B cell (primary cell): ENCODE measurements at regions not wholly inside any gene's neighbourhood (a gene's known extent, or its start where the extent isn't known, plus 50 kb on each side); places are given as distances from the start of the nearest gene placed in this dataset.
"Not testable (repeated sequence)": the region's sequence is repeated elsewhere in the genome, so short reads cannot be mapped to it uniquely, and the experiment has no call there.

Source experiments
- ATAC-seq: fragments of 200-7000 bp; cut with Tn5 transposase; one replicate; pipeline ENCODE4 v1.10.0; 2021; ENCODE audit warnings: low read depth, mild to moderate bottlenecking, moderate number of reproducible peaks, moderate library complexity
- CTCF ChIA-PET: fragments of 350-600 bp; sonication (Branson Sonifier 250); formaldehyde crosslinking; loops from one replicate; lab custom pipeline; 2021; ENCODE audit warnings: antibody characterized with exemption, inconsistent platforms; lab: Charles Lee
- POLR2A ChIA-PET: fragments of 350-600 bp; sonication (Branson Sonifier 250); formaldehyde crosslinking; loops from one replicate; lab custom pipeline; 2021; ENCODE audit warnings: antibody characterized with exemption; lab: Charles Lee
- DNase-seq: peaks from one replicate; pipeline ENCODE4 v3.0.0; 2013
- H2AFZ ChIP-seq: 2 replicates; pipeline ENCODE4 v1.6.1; 2012; ENCODE audit warnings: mild to moderate bottlenecking, low read depth, low read length; ENCODE audit not compliant: insufficient read depth, poor library complexity, severe bottlenecking
- H3K27ac ChIP-seq, 2 donors: 1 replicate in 1 of 2; 2 replicates in 1 of 2; pipeline ENCODE4 v1.5.1; 2012 to 2013; ENCODE audit warnings: low read length in 2 of 2, mild to moderate bottlenecking in 2 of 2, moderate library complexity in 1 of 2
- H3K27me3 ChIP-seq, 4 experiments: fragments of 200-600 bp in 1 of 4; sonication (generic) in 1 of 4; replicated peaks in 1 of 4; 1 replicate in 2 of 4; 2 replicates in 2 of 4; pipeline versions ENCODE4 v1.6.1 to v1.7.0; 2013 to 2016; ENCODE audit warnings: low read length in 3 of 4, mild to moderate bottlenecking in 2 of 4, mixed read lengths in 1 of 4, moderate library complexity in 1 of 4; ENCODE audit not compliant: insufficient read depth in 4 of 4, control insufficient read depth in 3 of 4; ENCODE audit errors: control extremely low read depth in 1 of 4
- H3K36me3 ChIP-seq, 2 experiments: replicated peaks in 1 of 2; 1 replicate in 1 of 2; 2 replicates in 1 of 2; pipeline versions ENCODE4 v1.6.1 to v1.7.1; 2013; ENCODE audit warnings: low read length in 1 of 2; ENCODE audit not compliant: insufficient read depth in 2 of 2, control insufficient read depth in 1 of 2; ENCODE audit errors: control extremely low read depth in 1 of 2, extremely low read depth in 1 of 2
- H3K4me1 ChIP-seq, 2 donors: fragments of 200-600 bp in 1 of 2; sonication (generic) in 1 of 2; 1 replicate in 1 of 2; 2 replicates in 1 of 2; pipeline versions ENCODE4 v1.5.1 to v1.6.1; 2013 to 2017; ENCODE audit warnings: low read length in 2 of 2; ENCODE audit not compliant: control insufficient read depth in 2 of 2, insufficient read depth in 2 of 2
- H3K4me2 ChIP-seq: replicated peaks from 2 replicates; pipeline ENCODE3; 2012; ENCODE audit warnings: mild to moderate bottlenecking, low read depth, low read length; ENCODE audit not compliant: poor library complexity, severe bottlenecking
- H3K4me3 ChIP-seq, 5 experiments: fragments of 200-600 bp in 1 of 5; sonication (generic) in 1 of 5; 1 replicate in 3 of 5; 2 replicates in 2 of 5; pipeline versions ENCODE4 v1.5.1 to v1.7.0; 2011 to 2016; ENCODE audit warnings: low read length in 4 of 5, mild to moderate bottlenecking in 4 of 5, low read depth in 2 of 5, control low read depth in 1 of 5, moderate library complexity in 1 of 5; ENCODE audit not compliant: insufficient read depth in 1 of 5; ENCODE audit errors: control extremely low read depth in 1 of 5, extremely low read depth in 1 of 5
- H3K79me2 ChIP-seq: fragments of 200-600 bp; sonication (generic); one replicate; pipeline ENCODE4 v1.6.0; 2016; ENCODE audit warnings: low read length; ENCODE audit not compliant: control insufficient read depth, insufficient read depth
- H3K9ac ChIP-seq: fragments of 200-600 bp; sonication (generic); 2 replicates; pipeline ENCODE4 v1.6.1; 2017; ENCODE audit warnings: mild to moderate bottlenecking, low read length, moderate library complexity
- H3K9me3 ChIP-seq, 3 donors: one replicate each; pipeline versions ENCODE4 v1.6.1 to v1.7.1; 2013; ENCODE audit warnings: low read length in 2 of 3; ENCODE audit not compliant: control insufficient read depth in 2 of 3, insufficient read depth in 1 of 3; ENCODE audit errors: control extremely low read depth in 1 of 3
- H4K20me1 ChIP-seq: 2 replicates; pipeline ENCODE4 v1.6.0; 2012; ENCODE audit warnings: mild to moderate bottlenecking, low read length; ENCODE audit not compliant: insufficient read depth, control insufficient read depth, poor library complexity, severe bottlenecking
- H3K27ac Mint-ChIP-seq: one replicate; pipeline ENCODE4 v1.8.0; 2021; ENCODE audit warnings: mixed read lengths
- H3K27me3 Mint-ChIP-seq: one replicate; pipeline ENCODE4 v1.8.0; 2021; ENCODE audit warnings: mixed read lengths
- H3K4me1 Mint-ChIP-seq: one replicate; pipeline ENCODE4 v1.8.0; 2021; ENCODE audit warnings: mixed read lengths
- H3K4me3 Mint-ChIP-seq: one replicate; pipeline ENCODE4 v1.8.0; 2021; ENCODE audit warnings: mixed read lengths
- H3K9me3 Mint-ChIP-seq: one replicate; pipeline ENCODE4 v1.8.0; 2022; ENCODE audit warnings: mixed read lengths; ENCODE audit not compliant: insufficient read depth
- CTCF ChIP-seq: fragments of 200-600 bp; IDR thresholded peaks from one replicate; pipeline ENCODE4 v1.8.0; 2022; ENCODE audit warnings: antibody characterized with exemption, mild to moderate bottlenecking
- EZH2 ChIP-seq: IDR thresholded peaks from 2 replicates; pipeline ENCODE4 v1.6.1; 2012; ENCODE audit warnings: borderline replicate concordance, low read depth, mild to moderate bottlenecking, moderate library complexity, low read length; ENCODE audit not compliant: insufficient read depth, poor library complexity, severe bottlenecking
- WGBS: methylation state at CpG from one replicate; pipeline ENCODE4 v1.1.5; 2013; ENCODE audit warnings: missing lambda C conversion rate; ENCODE audit not compliant: insufficient coverage; 5-methylcytosine and 5-hydroxymethylcytosine counted together
- intact Hi-C: fragments of 100-400 bp; cut with micrococcal nuclease; formaldehyde crosslinking; loops from one replicate; pipeline ENCODE4 v1.10.0; 2022

DNA sequence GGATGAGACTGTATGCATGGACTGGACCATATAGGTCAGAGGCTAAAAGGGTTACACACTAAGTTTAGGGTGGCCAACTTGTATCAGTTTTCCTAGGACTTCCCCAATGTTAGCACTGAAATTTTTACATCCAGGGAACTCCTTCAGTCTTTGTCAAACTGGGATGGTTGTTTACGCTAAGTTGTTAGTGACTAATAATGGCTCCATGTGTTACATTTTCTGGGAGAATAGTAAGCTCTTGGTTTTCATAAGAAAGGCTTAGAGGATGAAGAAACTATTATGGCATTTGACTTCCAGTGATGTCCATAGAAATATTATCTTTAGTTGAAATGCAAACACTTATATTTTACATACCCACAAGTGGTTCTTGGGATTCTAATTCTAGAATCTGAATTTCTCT lies 57.9 kb upstream of the ST3GAL6 start:
- no peak for DNase-seq
- no peaks in the 10 kb centered on the region for H3K9me3 Mint-ChIP-seq
- peaks cover 1% of the 10 kb centered on the region for H3K4me1 Mint-ChIP-seq
- ChIA-PET POLR2A (no interaction called here), CTCF (no interaction called here)
- no peak overlapping the region for H3K4me3 Mint-ChIP-seq
- Histone ChIP-seq H3K36me3 (no peaks in the 10 kb centered on the region), H3K9me3 (no peaks in the 10 kb centered on the region), H3K4me3 (no peak overlapping the region), H4K20me1 (no peaks in the 10 kb centered on the region), H3K4me1 (no peaks in the 10 kb centered on the region), H2AFZ (no peak overlapping the region), H3K79me2 (no peaks in the 10 kb centered on the region), H3K4me2 (no peak overlapping the region), H3K9ac (no peak overlapping the region), H3K27me3 (no peaks in the 10 kb centered on the region), H3K27ac (no peak overlapping the region)
- ATAC-seq = no peak
- intact Hi-C loops = no loop called here
- no CpG with 5 or more reads among the region's 1 CpG for WGBS
- TF ChIP-seq EZH2 = no peak
- no peak for TF ChIP-seq CTCF
- H3K27me3 Mint-ChIP-seq = peaks cover 4% of the 10 kb centered on the region
- no peak overlapping the region for H3K27ac Mint-ChIP-seq

- no peaks in the 10 kb centered on the region for H4K20me1 ChIP-seq
- Mint-ChIP-seq H3K27me3 (peaks cover 4% of the 10 kb centered on the region), H3K4me1 (peaks cover 1% of the 10 kb centered on the region), H3K27ac (no peak overlapping the region), H3K9me3 (no peaks in the 10 kb centered on the region), H3K4me3 (no peak overlapping the region)
- no peak overlapping the region for H2AFZ ChIP-seq
- POLR2A ChIA-PET = no interaction called here
- H3K36me3 ChIP-seq = no peaks in the 10 kb centered on the region
- H3K79me2 ChIP-seq = no peaks in the 10 kb centered on the region
- ATAC-seq = no peak
- H3K9me3 ChIP-seq = no peaks in the 10 kb centered on the region
- no peak overlapping the region for H3K4me3 ChIP-seq
- H3K9ac ChIP-seq = no peak overlapping the region
- H3K4me1 ChIP-seq = no peaks in the 10 kb centered on the region
- H3K4me2 ChIP-seq = no peak overlapping the region
- CTCF ChIA-PET = no interaction called here
- no CpG with 5 or more reads among the region's 1 CpG for WGBS
- TF ChIP-seq CTCF = no peak
- no peak for TF ChIP-seq EZH2
- no peak overlapping the region for H3K27ac ChIP-seq
- DNase-seq = no peak
- intact Hi-C loops = no loop called here
- H3K27me3 ChIP-seq = no peaks in the 10 kb centered on the region
Measured at GRCh38 chr3:98705694-98706093, 57.4 kb upstream of the ST3GAL6 start.

GRCh38 chr3:98708681-98709080 lies 54.5 kb upstream of the ST3GAL6 start:
- ATAC-seq, POLR2A ChIA-PET, H3K27me3 Mint-ChIP-seq, intact Hi-C loops, H3K4me1 ChIP-seq, H3K9me3 Mint-ChIP-seq, H3K36me3 ChIP-seq, H4K20me1 ChIP-seq, H3K9me3 ChIP-seq, H3K4me2 ChIP-seq, H3K27ac ChIP-seq, DNase-seq, H2AFZ ChIP-seq, H3K79me2 ChIP-seq, H3K4me3 ChIP-seq, H3K27ac Mint-ChIP-seq, CTCF ChIA-PET, H3K4me1 Mint-ChIP-seq, H3K4me3 Mint-ChIP-seq, H3K27me3 ChIP-seq, H3K9ac ChIP-seq: not testable (repeated sequence)
- WGBS = 83% methylated on average over 3 of the region's 6 CpGs
